Suprapubic skin (tissue), 4 donors: ENCODE measurements at regions not wholly inside any gene's neighbourhood (a gene's known extent, or its start where the extent isn't known, plus 50 kb on each side); places are given as distances from the start of the nearest gene placed in this dataset.

ENCODE experiments used
- DNase-seq, 2 donors: peaks; one replicate each; pipeline ENCODE4 v3.0.0-alpha.2; 2019; ENCODE audit warnings: low spot score in 2 of 2
- H3K27ac ChIP-seq: fragments of 200-600 bp; sonication (generic); one replicate; pipeline ENCODE4 v1.5.1; 2019
- H3K27me3 ChIP-seq: fragments of 200-600 bp; sonication (generic); one replicate; pipeline ENCODE4 v1.5.1; 2019
- H3K36me3 ChIP-seq: fragments of 200-600 bp; sonication (generic); one replicate; pipeline ENCODE4 v1.5.1; 2019
- H3K4me1 ChIP-seq: fragments of 200-600 bp; sonication (generic); one replicate; pipeline ENCODE4 v1.5.1; 2019
- H3K4me3 ChIP-seq: fragments of 200-600 bp; sonication (generic); one replicate; pipeline ENCODE4 v1.5.1; 2019; ENCODE audit warnings: mild to moderate bottlenecking
- H3K9me3 ChIP-seq: fragments of 200-600 bp; sonication (generic); one replicate; pipeline ENCODE4 v1.5.1; 2019
- EP300 ChIP-seq: sonication (generic); formaldehyde crosslinking; IDR thresholded peaks from one replicate; pipeline ENCODE4 v1.6.1; 2017; ENCODE audit warnings: antibody characterized with exemption
- POLR2A ChIP-seq, 2 donors: fragments of 450-650 bp; IDR thresholded peaks; one replicate each; pipeline ENCODE4 v1.6.1; 2017; ENCODE audit warnings: antibody characterized with exemption in 2 of 2, mild to moderate bottlenecking in 2 of 2, moderate library complexity in 2 of 2
- POLR2AphosphoS5 ChIP-seq, 3 donors: sonication (generic); formaldehyde crosslinking; IDR thresholded peaks; one replicate each; pipeline ENCODE4 v1.6.1; 2017; ENCODE audit warnings: antibody characterized with exemption in 3 of 3
- WGBS: methylation state at CpG from one replicate; pipeline ENCODE4 v1.1.5; 2018; 5-methylcytosine and 5-hydroxymethylcytosine counted together
- TF ChIP-seq, protein P1 (sequence below), 2 donors: fragments of 200-600 bp in 1 of 2; fragments of 450-650 bp in 1 of 2; sonication (generic) in 1 of 2; IDR thresholded peaks; one replicate each; pipeline ENCODE4 v1.5.1; 2016 to 2019; ENCODE audit warnings: antibody characterized with exemption in 2 of 2, mild to moderate bottlenecking in 1 of 2, moderate library complexity in 1 of 2

- H3K9me3 ChIP-seq = no peaks in the 10 kb centered on the region
Measured at GRCh38 chr9:26527931-26528330, 364.7 kb downstream of the CAAP1 start.

DNA sequence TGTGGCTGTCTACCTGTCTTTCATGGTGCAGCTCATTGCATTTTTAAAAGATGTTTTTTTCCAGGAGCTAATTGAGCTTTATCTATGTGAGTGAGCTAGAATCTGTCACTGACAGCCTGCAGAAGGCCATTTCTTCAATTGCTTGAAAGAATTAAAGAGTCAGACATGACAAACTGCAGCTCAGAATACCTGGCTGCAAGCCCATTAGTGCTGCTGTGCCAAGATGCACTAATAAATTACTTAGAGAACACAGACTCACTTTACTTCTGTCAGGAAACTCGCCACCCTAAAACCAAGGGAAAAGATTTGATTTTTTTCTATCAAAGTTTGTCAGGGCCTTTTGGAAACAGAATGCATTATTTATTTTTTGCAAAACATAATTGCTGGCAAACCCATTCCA, 368.3 kb downstream of the CAAP1 start:
- Histone ChIP-seq H3K36me3 (no peaks in the 10 kb centered on the region), H3K27ac (no peak overlapping the region), H3K4me3 (no peak overlapping the region), H3K4me1 (peaks cover 3% of the 10 kb centered on the region), H3K9me3 (no peaks in the 10 kb centered on the region), H3K27me3 (no peaks in the 10 kb centered on the region)
- WGBS = 21% methylated on average over 1 of the region's 1 CpG
- TF ChIP-seq, protein P1, sequence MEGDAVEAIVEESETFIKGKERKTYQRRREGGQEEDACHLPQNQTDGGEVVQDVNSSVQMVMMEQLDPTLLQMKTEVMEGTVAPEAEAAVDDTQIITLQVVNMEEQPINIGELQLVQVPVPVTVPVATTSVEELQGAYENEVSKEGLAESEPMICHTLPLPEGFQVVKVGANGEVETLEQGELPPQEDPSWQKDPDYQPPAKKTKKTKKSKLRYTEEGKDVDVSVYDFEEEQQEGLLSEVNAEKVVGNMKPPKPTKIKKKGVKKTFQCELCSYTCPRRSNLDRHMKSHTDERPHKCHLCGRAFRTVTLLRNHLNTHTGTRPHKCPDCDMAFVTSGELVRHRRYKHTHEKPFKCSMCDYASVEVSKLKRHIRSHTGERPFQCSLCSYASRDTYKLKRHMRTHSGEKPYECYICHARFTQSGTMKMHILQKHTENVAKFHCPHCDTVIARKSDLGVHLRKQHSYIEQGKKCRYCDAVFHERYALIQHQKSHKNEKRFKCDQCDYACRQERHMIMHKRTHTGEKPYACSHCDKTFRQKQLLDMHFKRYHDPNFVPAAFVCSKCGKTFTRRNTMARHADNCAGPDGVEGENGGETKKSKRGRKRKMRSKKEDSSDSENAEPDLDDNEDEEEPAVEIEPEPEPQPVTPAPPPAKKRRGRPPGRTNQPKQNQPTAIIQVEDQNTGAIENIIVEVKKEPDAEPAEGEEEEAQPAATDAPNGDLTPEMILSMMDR (IDR thresholded peaks at IDR 0.05) = no peak
- TF ChIP-seq POLR2A (IDR thresholded peaks at IDR 0.05) (no peak), EP300 (no peak), POLR2AphosphoS5 (IDR thresholded peaks at IDR 0.05) (no peak)
- DNase-seq = no peak

More at GRCh38 chr9:26527931-26528330, 364.7 kb downstream of the CAAP1 start:
- Histone ChIP-seq H3K36me3 (no peaks in the 10 kb centered on the region), H3K4me1 (peaks cover 3% of the 10 kb centered on the region), H3K27ac (no peak overlapping the region), H3K27me3 (no peaks in the 10 kb centered on the region), H3K4me3 (no peak overlapping the region)
- TF ChIP-seq EP300 (no peak), POLR2A (IDR thresholded peaks at IDR 0.05) (no peak), POLR2AphosphoS5 (IDR thresholded peaks at IDR 0.05) (no peak)
- TF ChIP-seq, protein P1 (IDR thresholded peaks at IDR 0.05) = no peak
- DNase-seq = no peak
- 91% methylated on average over 4 of the region's 4 CpGs for WGBS

GRCh38 chr9:26523577-26523976, 369.0 kb downstream of the CAAP1 start:
- no peak overlapping the region for H3K27ac ChIP-seq
- H3K4me1 ChIP-seq = peaks cover 3% of the 10 kb centered on the region
- no peaks in the 10 kb centered on the region for H3K27me3 ChIP-seq
- no peaks in the 10 kb centered on the region for H3K9me3 ChIP-seq
- no peaks in the 10 kb centered on the region for H3K36me3 ChIP-seq
- WGBS = 8% methylated on average over 3 of the region's 3 CpGs
- H3K4me3 ChIP-seq = no peak overlapping the region
- TF ChIP-seq EP300 = no peak
- TF ChIP-seq, protein P1 (IDR thresholded peaks at IDR 0.05) = no peak
- no peak for TF ChIP-seq POLR2AphosphoS5 (IDR thresholded peaks at IDR 0.05)
- TF ChIP-seq POLR2A (IDR thresholded peaks at IDR 0.05) = no peak
- DNase-seq = no peak

DNA sequence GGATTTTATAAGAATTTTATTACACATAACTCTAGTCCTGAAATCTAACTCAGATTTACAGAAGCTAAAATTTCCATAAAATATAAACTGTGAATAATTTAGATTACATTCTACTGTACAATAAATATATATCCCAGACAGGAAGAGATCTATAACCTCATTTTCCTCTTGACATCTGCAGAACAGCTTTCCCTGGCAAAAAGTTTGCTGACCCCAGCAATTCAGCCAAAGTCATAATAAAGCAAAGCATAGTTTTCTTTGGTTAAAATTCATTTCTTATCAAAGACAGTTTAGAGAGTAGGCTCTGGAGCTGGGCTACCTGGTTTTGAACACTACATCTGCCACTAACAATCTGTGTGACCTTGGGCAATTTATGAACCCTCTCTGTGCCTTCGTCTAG, 372.5 kb downstream of the CAAP1 start:
- H3K36me3 ChIP-seq = no peaks in the 10 kb centered on the region
- 75% methylated on average over 1 of the region's 1 CpG for WGBS
- H3K27me3 ChIP-seq = no peaks in the 10 kb centered on the region
- no peak for DNase-seq
- no peak overlapping the region for H3K27ac ChIP-seq
- H3K9me3 ChIP-seq = no peaks in the 10 kb centered on the region
- no peak overlapping the region for H3K4me3 ChIP-seq
- no peak for TF ChIP-seq EP300
- TF ChIP-seq POLR2A (IDR thresholded peaks at IDR 0.05) = no peak
- no peak for TF ChIP-seq POLR2AphosphoS5 (IDR thresholded peaks at IDR 0.05)
- TF ChIP-seq, protein P1 (IDR thresholded peaks at IDR 0.05) = no peak
- peaks cover 3% of the 10 kb centered on the region for H3K4me1 ChIP-seq

DNA sequence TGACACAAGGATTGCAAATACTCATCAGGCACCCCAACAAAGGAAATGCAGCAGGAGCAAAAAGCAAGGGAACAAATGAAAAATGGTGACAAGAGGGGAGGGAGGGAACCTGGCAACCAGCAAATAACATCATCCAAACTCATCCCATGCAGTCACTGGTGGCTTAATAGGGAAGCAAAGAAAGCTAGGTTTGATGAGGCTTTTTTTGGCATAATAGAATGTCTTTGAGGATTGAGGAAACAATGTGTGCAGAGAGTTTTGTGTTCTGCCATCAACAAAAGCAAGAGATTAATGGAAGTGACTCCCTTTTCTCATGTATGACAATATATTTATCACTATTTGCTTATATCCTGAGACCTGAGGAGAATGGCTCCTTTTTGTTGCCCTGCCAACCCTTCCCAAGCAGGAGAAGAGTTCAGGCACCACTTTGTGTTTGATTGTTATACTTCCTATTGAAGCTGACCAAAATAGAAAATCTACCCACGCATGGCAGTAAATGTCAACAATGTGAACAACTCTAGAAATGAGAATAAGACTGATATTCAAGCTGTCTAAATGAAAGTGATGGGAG, 375.7 kb downstream of the CAAP1 start:
- WGBS = 62% methylated on average over 1 of the region's 1 CpG
- TF ChIP-seq, protein P1 (IDR thresholded peaks at IDR 0.05) = no peak
- TF ChIP-seq POLR2AphosphoS5 (IDR thresholded peaks at IDR 0.05) (no peak), POLR2A (IDR thresholded peaks at IDR 0.05) (no peak), EP300 (no peak)
- Histone ChIP-seq H3K4me3 (no peak overlapping the region), H3K4me1 (no peaks in the 10 kb centered on the region), H3K27me3 (no peaks in the 10 kb centered on the region), H3K27ac (no peak overlapping the region), H3K9me3 (no peaks in the 10 kb centered on the region), H3K36me3 (no peaks in the 10 kb centered on the region)
- no peak for DNase-seq
